HG03521 (cell line): ENCODE measurements at regions not wholly inside any gene's neighbourhood (a gene's known extent, or its start where the extent isn't known, plus 50 kb on each side); places are given as distances from the start of the nearest gene placed in this dataset.
"Not testable (repeated sequence)": the region's sequence is repeated elsewhere in the genome, so short reads cannot be mapped to it uniquely, and the experiment has no call there.

ENCODE experiments used
- ATAC-seq: cut with Tn5 transposase; IDR thresholded peaks from one replicate; pipeline ENCODE4 v1.9.1; 2021; ENCODE audit warnings: mild to moderate bottlenecking, moderate library complexity; ENCODE audit not compliant: unreplicated experiment

DNA sequence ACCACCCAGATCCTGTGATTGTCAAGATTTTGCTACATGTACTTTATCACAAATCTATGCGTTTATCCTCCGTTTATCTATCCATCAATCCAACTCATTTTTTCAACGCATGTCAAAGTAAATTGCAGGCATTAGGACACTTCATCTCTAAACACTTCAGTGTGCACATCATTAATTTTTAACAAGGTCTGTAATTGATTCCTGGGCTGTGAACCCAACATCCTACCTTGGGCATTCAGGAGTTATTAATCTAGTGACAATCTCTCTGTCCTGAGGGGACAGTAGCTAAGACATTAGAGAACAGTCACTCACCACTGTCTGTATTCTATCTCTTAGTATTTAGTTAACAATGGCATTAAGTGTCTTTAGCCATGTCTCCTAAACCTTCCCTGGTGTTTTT, 264.7 kb downstream of the SOX9 start:
- no peak for ATAC-seq

DNA sequence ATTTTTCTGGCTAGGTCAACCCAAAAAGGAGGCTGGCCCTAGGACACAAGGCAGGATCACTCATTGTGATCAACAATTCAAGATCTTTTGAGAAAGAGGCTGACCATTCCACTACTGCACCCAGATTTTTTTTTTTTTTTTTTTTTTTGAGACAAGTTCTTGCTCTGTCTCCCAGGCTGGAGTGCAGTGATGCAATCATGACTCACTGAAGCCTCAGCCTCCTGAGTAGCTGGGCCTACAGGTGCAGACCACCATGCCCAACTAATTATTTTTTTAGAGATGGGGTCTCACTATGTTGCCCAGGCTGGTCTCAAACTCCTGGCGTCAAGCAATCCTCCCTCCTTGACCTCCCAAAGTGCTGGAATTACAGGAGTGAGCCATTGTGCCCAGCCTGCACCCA, 265.4 kb downstream of the SOX9 start:
- ATAC-seq, result not testable (repeated sequence)

GRCh38 chr17:72386619-72387237, 265.9 kb downstream of the SOX9 start:
- ATAC-seq, result no peak

DNA sequence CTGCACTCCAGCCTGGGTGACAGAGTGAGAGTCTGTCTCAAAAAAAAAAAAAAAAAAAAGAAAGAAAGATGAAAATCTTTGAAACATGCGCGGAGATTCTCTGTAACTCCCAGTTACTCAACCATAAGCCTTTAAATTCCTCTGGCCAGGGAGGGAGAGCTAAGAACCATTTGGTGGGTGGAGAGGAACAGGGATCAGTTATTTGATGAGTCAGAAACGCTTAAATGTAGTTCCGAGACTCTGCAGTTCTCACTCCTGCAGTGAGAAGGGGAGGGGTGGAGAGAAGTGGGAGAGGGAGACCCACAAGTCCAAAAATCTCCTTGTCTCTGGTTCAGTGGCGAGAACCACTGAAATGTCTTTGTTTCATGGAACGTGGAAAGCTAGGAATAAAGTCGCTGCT, 266.7 kb downstream of the SOX9 start:
- ATAC-seq, result no peak

- ATAC-seq, result no peak
These were observed 267.1 kb downstream of the SOX9 start for GRCh38 chr17:72387969-72388368.

DNA sequence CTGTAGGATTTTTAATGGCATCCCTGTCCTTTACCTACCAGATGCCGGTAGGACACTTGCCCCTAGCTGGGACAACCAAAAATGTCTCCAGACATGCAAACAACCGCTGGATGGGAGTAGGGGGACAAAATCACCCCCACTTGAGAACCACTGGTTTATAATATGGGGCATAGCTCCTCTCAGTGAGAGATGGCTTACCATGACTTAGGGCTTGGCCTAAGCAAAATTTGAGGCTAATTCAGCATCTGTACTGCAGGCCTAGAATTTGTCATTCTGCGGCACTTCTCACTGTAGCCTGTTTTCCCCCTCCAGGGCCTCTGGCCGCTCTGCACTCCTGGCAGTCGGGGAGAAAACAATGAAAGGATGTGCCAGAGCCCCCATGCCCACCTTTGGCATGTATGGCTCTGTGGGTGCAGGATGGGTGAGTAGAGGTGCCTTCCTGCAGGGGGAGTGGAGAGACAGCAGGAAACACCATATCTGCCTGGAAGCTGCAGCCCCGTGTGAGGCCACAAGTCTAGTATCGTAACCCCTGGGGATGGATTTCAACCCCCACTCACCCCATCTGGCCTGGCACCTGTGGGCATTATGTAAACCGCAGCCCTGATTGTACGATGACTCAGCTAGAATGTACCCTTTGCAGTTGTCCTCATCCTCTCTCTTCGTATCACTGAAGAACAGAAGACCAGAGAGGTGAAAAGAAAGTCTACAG, 268.1 kb downstream of the SOX9 start:
- no peak for ATAC-seq

DNA sequence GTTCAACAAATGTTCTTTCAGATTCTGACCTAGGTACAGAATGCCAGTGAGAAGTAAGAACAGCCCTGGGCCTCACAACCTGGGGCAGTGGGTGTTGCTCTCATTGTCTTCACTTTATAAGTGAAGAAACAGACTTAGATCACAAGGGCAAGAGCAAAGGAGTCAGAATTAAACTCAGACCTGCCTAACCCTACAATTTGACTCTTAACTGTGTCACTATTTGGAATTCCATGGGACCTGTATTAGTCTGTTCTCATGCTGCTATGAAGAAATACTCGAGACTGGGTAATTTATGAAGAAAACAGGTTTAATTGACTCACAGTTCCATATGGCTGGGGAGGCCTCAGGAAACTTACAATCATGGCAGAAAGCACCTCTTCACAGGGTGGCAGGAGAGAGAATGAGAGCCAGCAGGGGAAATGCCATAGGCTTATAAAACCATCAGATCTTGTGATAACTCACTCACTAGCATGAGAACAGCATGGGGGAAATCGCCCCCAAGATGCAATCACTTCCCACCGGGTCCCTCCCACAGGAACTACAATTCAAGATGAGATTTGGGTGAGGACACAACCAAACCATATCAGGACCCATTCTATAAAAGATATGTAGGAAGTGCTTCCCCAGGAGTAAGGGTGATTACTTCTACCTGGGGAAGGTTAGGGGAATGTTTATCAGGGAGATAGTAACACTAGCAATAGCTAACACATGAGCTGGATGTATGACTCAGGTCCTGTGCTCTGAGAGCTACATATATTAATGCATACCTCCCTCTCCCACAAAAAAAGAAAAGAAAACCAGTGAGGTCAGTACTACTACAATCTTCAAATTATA, 270.1 kb downstream of the SOX9 start:
- ATAC-seq, result no peak

DNA sequence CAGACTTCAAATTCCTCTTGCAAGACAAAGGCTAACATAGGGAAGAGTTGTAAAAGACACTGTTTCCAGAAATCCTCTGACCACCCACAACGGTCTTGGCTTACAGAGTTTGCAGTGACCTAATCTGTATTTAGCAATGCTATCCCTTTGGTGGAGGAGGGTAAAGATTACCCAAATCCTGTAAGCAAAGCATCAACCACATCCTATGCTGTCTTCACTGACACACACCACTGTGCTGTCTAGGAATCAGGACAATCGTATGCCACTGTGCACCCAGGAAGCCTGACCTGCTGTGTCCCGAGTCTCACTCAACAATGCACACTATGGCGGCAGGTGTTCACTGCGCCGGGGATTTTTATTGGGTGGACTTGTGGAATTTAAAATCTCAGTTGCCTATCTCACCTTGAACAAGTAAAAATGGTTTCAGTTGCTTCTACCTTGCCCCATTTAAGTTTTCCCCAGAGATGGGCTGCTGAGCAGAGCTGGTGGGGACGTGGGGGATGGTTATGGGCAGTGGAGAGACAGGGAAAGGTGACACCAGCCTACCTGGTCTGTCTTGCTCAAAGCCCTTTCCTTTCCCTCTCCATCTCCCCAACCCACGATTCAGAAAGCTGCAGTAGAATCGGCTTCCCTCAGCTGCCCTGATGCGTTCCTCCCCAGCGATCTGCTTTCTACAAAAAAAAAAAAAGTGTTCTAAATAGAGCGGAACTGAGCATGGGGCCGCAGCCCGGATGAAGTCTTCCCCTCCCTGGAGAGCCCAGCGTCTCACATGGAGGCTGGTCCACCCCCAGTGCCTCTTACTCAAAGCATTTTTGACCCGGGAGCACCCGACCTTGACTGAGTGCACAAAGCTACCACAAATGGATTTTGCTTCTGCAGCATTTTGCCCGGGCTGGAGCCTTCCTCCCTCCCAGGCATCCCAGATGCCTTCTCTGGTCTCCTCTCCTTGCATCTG, 271.5 kb downstream of the SOX9 start:
- no peak for ATAC-seq

- no peak for ATAC-seq
These were observed 272.7 kb downstream of the SOX9 start for GRCh38 chr17:72393553-72393952.

DNA sequence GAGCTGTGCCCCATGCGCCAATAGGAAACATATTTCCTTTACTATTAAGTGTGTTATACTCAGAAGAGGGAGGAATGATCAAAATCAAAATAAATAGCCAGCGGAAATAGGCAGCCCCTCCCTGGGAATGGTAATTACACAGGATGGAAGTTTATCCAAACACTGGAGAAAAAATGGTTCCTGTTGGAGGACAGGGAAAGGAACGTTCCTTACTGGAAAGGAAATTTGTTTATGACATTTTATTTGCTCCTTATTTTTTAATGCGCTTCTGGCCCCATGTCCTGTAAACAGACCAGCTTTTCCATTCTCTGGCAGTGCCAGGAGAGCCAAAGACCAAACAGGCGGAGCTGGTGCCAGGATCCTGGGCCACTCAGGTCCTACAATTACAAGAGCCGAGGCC, 273.7 kb downstream of the SOX9 start:
- ATAC-seq, result no peak

GRCh38 chr17:72396121-72396520, 275.3 kb downstream of the SOX9 start:
- ATAC-seq, result no peak

GRCh38 chr17:72397223-72397667, 276.4 kb downstream of the SOX9 start:
- ATAC-seq, result no peak

DNA sequence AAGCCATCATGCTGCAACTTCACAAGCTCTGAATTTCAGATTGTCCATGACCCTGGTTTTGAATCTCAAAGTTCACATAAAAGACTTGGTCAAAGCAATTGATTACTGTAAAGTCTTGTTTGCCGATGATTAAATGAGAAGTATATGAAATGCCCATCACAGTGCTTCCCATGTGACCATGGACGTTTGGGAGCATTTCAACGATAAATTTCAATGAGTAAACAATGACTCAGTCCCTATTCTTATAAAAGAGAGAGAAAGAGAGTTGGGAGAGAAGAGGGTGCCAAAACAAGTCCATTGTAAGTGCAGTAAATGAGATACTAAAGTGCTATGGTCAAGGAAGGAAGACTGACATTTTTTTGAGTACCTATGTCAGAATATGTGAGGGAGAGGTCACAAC, 276.9 kb downstream of the SOX9 start:
- no peak for ATAC-seq

- ATAC-seq, result no peak
These were observed 278.3 kb downstream of the SOX9 start for GRCh38 chr17:72399023-72399607.

DNA sequence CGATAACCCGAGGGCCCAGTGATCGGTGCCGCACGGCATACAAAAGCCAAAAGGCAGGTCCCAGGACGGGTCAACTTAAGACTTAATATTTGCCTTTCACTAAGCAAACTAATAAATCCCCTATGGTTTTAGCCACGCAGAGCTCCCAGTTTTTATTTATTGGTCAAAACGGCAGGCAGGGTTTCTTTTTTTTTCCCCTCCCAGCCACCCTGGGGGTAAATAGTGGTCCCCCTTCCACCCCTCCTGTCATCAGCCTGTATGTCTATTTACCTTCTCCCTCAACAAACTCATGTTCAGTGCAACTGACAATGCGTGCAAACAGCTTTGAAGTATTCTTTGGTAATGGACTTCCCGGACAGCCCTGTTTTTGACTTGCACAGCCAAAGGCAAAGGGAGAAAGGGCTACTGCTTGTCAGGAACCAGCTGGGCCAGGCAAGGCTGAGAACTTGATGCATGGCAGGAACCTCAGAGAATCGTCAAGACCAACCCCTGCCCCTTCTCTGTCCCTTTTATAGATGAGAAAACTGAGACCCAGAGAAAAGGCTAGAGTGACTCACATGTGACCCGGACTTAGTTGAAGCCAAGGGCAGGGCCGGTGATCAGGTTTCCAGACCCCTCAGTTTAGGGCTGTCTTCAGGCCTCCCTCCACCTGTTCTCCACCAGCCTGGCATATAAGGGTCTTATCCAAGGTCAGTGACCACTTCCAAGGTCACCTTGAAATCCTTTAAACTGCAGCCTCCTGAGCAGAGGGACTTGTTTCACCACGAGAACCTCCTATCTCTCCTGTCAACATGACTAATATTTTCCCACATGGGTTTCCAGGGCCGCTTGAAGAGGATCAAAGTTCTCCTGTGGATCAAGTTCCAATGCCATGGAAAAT, 279.0 kb downstream of the SOX9 start:
- no peak for ATAC-seq

DNA sequence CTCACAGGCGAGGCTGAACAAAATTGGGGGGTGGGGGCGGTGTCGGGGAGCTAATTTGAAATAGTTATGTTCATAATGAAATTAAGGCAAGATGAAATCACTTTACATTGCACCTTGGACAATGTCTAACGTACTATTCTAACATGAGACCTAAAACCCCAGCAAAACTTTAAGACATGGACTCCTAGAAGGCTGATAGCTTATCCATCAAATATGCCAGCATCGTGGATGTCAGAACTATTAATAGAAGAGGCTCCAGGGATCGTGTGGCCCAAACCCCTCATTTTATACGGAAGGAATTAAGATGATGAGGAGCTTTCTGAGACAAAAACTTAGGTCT, 279.6 kb downstream of the SOX9 start:
- no peak for ATAC-seq

DNA sequence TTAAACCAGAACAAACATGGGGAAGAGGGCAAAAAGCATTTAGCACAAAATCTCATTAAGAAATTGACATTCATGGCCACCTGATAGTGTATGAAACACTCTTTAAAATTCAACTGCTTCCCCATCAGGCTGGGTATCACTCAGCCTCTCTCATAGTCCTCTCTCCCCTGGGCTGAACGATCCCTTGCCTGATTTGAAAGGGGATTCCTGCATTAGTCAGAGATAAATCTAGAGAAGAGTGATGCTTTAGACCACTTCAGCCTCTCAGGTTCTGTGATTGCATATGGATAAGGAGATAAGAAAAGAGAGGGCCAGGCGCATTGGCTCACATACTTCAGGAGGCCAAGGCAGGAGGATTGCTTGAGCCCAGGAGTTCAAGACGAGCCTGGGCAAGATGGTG, 280.0 kb downstream of the SOX9 start:
- no peak for ATAC-seq

DNA sequence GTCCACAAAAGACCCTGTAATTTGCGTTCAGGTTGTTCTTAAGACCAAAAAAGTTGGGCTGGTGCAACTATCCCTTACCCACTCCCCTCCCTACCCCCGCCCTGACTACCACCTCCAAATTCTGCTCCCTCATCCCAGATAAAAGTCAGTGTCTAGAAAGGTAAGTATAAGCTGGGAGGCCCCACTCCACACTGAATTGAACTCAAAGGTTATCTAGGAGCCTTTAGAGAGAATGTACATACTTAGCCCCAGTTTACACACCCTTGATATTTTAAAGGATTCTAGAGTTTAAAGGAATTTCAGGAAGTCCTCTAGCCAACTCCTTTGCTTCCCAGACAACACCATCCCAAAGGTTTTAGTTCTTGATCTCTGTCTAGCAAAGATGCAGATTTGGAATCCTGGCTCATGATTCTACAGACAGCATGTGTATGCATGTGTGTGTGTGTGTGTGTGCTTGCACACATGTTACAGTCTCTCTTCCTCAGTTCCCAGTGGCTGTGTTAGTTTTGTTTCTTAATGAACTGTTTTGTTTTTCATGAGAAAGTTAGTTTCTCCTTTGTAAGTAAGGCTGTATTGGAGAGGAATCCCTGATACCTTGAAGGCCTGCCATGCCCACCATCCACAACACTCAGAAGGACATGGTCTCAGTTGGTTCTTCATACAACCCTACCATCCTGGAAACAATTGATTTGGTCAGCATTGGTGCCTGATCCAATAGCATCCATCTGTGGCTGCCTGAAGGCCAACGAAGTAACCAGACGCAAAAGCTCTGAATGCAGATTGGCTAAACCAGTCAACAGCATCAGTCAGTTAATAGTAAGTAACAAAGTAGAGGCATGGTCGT, 281.3 kb downstream of the SOX9 start:
- no peak for ATAC-seq
